HUDEP-2 (cell line): ENCODE measurements at regions not wholly inside any gene's neighbourhood (a gene's known extent, or its start where the extent isn't known, plus 50 kb on each side); places are given as distances from the start of the nearest gene placed in this dataset.
"Not testable (repeated sequence)": the region's sequence is repeated elsewhere in the genome, so short reads cannot be mapped to it uniquely, and the experiment has no call there.

Experiments
- DNase-seq, 76 experiments: peaks; one replicate each; lab custom pipeline; 2025; ENCODE audit not compliant: unreplicated experiment in 76 of 76; lab: John Stamatoyannopoulos, UW

- no peak for DNase-seq
These were observed 83.6 kb upstream of the ZNF423 start for GRCh38 chr16:49939495-49939894.

GRCh38 chr16:49940464-49941224 lies 84.4 kb upstream of the CNEP1R1 start:
- DNase-seq = no peak

GRCh38 chr16:49944221-49944620 lies 80.8 kb upstream of the CNEP1R1 start:
- DNase-seq = no peak

- DNase-seq = no peak
These were observed 76.9 kb upstream of the CNEP1R1 start for GRCh38 chr16:49947907-49948678.

- no peak for DNase-seq
These were observed 73.3 kb upstream of the CNEP1R1 start for GRCh38 chr16:49951574-49952195.

- peak in 1 of 76 experiments; percentile 3 for DNase-seq
These were observed 72.6 kb upstream of the CNEP1R1 start for GRCh38 chr16:49952386-49952785.

- no peak for DNase-seq
These were observed 71.9 kb upstream of the CNEP1R1 start for GRCh38 chr16:49953090-49953489.

GRCh38 chr16:49955858-49956257 lies 69.2 kb upstream of the CNEP1R1 start:
- DNase-seq = no peak

- no peak for DNase-seq
These were observed 68.1 kb upstream of the CNEP1R1 start for GRCh38 chr16:49956915-49957314.

GRCh38 chr16:49958448-49958847 lies 66.6 kb upstream of the CNEP1R1 start:
- no peak for DNase-seq

- DNase-seq = no peak
These were observed 65.3 kb upstream of the CNEP1R1 start for GRCh38 chr16:49959552-49960277.

- DNase-seq = no peak
These were observed 63.9 kb upstream of the CNEP1R1 start for GRCh38 chr16:49961089-49961488.

GRCh38 chr16:49962566-49962965 lies 62.5 kb upstream of the CNEP1R1 start:
- not testable (repeated sequence) for DNase-seq

- no peak for DNase-seq
These were observed 60.7 kb upstream of the CNEP1R1 start for GRCh38 chr16:49964316-49964715.

- DNase-seq = no peak
These were observed 60.1 kb upstream of the CNEP1R1 start for GRCh38 chr16:49964973-49965372.

- no peak for DNase-seq
These were observed 57.9 kb upstream of the CNEP1R1 start for GRCh38 chr16:49967012-49967559.

GRCh38 chr16:49969091-49970030 lies 55.7 kb upstream of the CNEP1R1 start:
- DNase-seq = no peak

GRCh38 chr16:49970797-49971431 lies 54.1 kb upstream of the CNEP1R1 start:
- no peak for DNase-seq

- DNase-seq = no peak
These were observed 52.7 kb upstream of the CNEP1R1 start for GRCh38 chr16:49972280-49972679.
